ENCODE measurements at regions not wholly inside any gene's neighbourhood (a gene's known extent, or its start where the extent isn't known, plus 50 kb on each side); places are given as distances from the start of the nearest gene placed in this dataset.
"Not testable (repeated sequence)": the region's sequence is repeated elsewhere in the genome, so short reads cannot be mapped to it uniquely, and the experiment has no call there.

- DNase-seq = no peak
These were observed 97.9 kb downstream of the PLCE1 start for GRCh38 chr10:94091649-94092048.

GRCh38 chr10:94092848-94093247 lies 99.1 kb downstream of the PLCE1 start:
- DNase-seq = no peak

- no peak for DNase-seq
These were observed 99.7 kb downstream of the PLCE1 start for GRCh38 chr10:94093286-94093905.

- no peak for DNase-seq
These were observed 100.8 kb downstream of the PLCE1 start for GRCh38 chr10:94094540-94094939.

- no peak for DNase-seq
These were observed 103.9 kb downstream of the PLCE1 start for GRCh38 chr10:94097656-94098055.

- no peak for DNase-seq
These were observed 105.2 kb downstream of the PLCE1 start for GRCh38 chr10:94098896-94099295.

- no peak for DNase-seq
These were observed 108.2 kb downstream of the PLCE1 start for GRCh38 chr10:94101894-94102293.

GRCh38 chr10:94102436-94102835 lies 108.7 kb downstream of the PLCE1 start:
- no peak for DNase-seq

- no peak for DNase-seq
These were observed 109.5 kb downstream of the PLCE1 start for GRCh38 chr10:94103192-94103591.

- DNase-seq = no peak
These were observed 110.1 kb downstream of the PLCE1 start for GRCh38 chr10:94103801-94104221.

GRCh38 chr10:94104316-94105000 lies 110.7 kb downstream of the PLCE1 start:
- DNase-seq = no peak

GRCh38 chr10:94105226-94105625 lies 111.5 kb downstream of the PLCE1 start:
- no peak for DNase-seq

- no peak for DNase-seq
These were observed 113.5 kb downstream of the PLCE1 start for GRCh38 chr10:94107191-94107590.

GRCh38 chr10:94108200-94108599 lies 114.5 kb downstream of the PLCE1 start:
- DNase-seq = no peak

GRCh38 chr10:94111367-94111766 lies 117.6 kb downstream of the PLCE1 start:
- no peak for DNase-seq

- no peak for DNase-seq
These were observed 118.6 kb downstream of the PLCE1 start for GRCh38 chr10:94112321-94112720.

GRCh38 chr10:94115725-94116124 lies 122.0 kb downstream of the PLCE1 start:
- no peak for DNase-seq

GRCh38 chr10:94116848-94117247 lies 123.1 kb downstream of the PLCE1 start:
- no peak for DNase-seq

- no peak for DNase-seq
These were observed 128.5 kb downstream of the PLCE1 start for GRCh38 chr10:94122211-94122610.

GRCh38 chr10:94123258-94123995 lies 129.7 kb downstream of the PLCE1 start:
- DNase-seq = no peak

GRCh38 chr10:94124147-94124546 lies 130.4 kb downstream of the PLCE1 start:
- not testable (repeated sequence) for DNase-seq

GRCh38 chr10:94125268-94125667 lies 131.5 kb downstream of the PLCE1 start:
- not testable (repeated sequence) for DNase-seq

GRCh38 chr10:94125856-94126255 lies 132.1 kb downstream of the PLCE1 start:
- DNase-seq = no peak

All from NCI-H446 treated with DMSO at 0.1 percent for 48 hours (cell line).